Subcutaneous abdominal adipose tissue (tissue), 5 donors: ENCODE measurements at regions not wholly inside any gene's neighbourhood (a gene's known extent, or its start where the extent isn't known, plus 50 kb on each side); places are given as distances from the start of the nearest gene placed in this dataset.

ENCODE experiments used
- H3K27ac ChIP-seq: one replicate; pipeline ENCODE4 v1.7.0; 2013; ENCODE audit warnings: low read depth, mild to moderate bottlenecking, inconsistent platforms, low read length, moderate library complexity
- H3K27me3 ChIP-seq, 5 donors: one replicate each; pipeline ENCODE4 v1.7.0; 2013; ENCODE audit warnings: low read length in 5 of 5, inconsistent platforms in 1 of 5; ENCODE audit not compliant: control insufficient read depth in 5 of 5, insufficient read depth in 4 of 5
- H3K36me3 ChIP-seq, 5 donors: one replicate each; pipeline ENCODE4 v1.7.0; 2013; ENCODE audit warnings: low read length in 5 of 5; ENCODE audit not compliant: control insufficient read depth in 5 of 5, insufficient read depth in 5 of 5
- H3K4me1 ChIP-seq, 5 donors: one replicate each; pipeline ENCODE4 v1.7.0; 2013; ENCODE audit warnings: low read length in 5 of 5, mild to moderate bottlenecking in 3 of 5, moderate library complexity in 1 of 5; ENCODE audit not compliant: control insufficient read depth in 5 of 5, insufficient read depth in 5 of 5
- H3K4me3 ChIP-seq, 5 donors: one replicate each; pipeline ENCODE4 v1.7.0; 2013; ENCODE audit warnings: low read length in 5 of 5, low read depth in 1 of 5
- H3K9ac ChIP-seq, 5 donors: one replicate each; pipeline ENCODE4 v1.7.0; 2013; ENCODE audit warnings: low read length in 5 of 5, mild to moderate bottlenecking in 4 of 5, moderate library complexity in 3 of 5
- H3K9me3 ChIP-seq, 5 donors: one replicate each; pipeline ENCODE4 v1.7.0; 2013; ENCODE audit warnings: low read length in 5 of 5; ENCODE audit not compliant: control insufficient read depth in 5 of 5
- donor health status: healthy.
- donor health status: healthy.
- donor health status: healthy.
- donor health status: healthy.
- donor health status: healthy.

DNA sequence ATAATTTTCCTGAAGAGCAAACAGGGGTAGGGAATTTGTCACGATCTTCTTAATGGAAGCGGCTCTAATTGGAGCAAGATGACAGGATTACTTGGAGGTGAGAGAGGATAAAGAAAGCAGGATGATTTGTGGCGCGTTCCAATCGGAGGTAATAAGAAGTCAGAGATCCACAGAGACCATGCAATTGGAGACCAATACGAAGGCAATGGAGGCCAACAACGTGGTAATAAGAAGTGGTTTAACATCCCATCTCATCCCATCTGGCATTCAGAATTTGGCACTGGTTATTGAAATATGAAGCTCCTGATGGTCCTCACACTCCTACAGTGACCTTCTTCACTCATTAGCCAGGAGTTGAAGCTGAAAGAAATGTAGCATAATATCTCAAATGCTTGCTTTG, 130.6 kb downstream of the DLEU7 start:
- H3K27ac ChIP-seq = no peak overlapping the region
- H3K4me1 ChIP-seq = peaks cover 0 to 26% (median 6%) of the 10 kb centered on the region in 5 donors
- H3K36me3 ChIP-seq = no peaks in the 10 kb centered on the region
- H3K9me3 ChIP-seq = peaks cover 0 to 2% (median 0%) of the 10 kb centered on the region in 5 donors
- no peak overlapping the region for H3K4me3 ChIP-seq
- H3K27me3 ChIP-seq = no peaks in the 10 kb centered on the region
- H3K9ac ChIP-seq = no peak overlapping the region

DNA sequence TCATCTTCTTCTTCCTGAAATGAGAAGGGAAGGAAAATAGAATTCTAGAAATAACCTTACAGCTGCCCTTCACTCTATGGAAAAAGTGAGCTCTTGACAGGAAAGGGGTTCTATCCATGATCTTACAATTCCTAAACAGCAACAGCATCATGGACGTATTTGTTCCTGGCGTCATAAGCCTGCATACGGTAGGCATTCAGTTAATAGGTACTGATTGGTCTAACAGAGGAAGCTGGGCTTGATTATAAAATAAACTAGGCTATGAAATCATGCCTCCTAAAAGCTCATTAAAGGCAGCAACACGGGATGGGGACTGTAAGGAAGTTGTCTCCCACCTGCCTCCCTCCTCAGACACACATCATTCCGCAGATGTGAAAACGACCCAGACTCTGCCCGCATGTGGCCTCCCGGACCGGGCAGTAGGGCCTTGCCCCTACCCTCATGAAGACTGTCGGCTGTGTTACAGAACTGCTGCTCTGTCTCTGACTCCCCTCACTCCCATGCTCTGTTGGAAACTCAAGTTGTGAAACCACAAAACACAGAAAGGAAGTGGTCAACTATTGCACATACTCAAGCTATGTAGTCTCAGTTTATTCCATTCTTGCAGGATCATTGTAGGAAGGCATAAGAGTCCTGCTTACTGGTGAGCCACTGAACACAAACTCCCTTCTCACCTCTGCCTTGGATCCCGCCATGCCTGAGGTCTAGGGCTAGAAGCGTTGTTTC, 129.8 kb downstream of the DLEU7 start:
- Histone ChIP-seq H3K9me3 (peaks cover 0 to 2% (median 0%) of the 10 kb centered on the region in 5 donors), H3K4me3 (no peak overlapping the region), H3K27me3 (no peaks in the 10 kb centered on the region), H3K27ac (no peak overlapping the region), H3K4me1 (peaks cover 0 to 26% (median 6%) of the 10 kb centered on the region in 5 donors), H3K36me3 (no peaks in the 10 kb centered on the region), H3K9ac (no peak overlapping the region)

DNA sequence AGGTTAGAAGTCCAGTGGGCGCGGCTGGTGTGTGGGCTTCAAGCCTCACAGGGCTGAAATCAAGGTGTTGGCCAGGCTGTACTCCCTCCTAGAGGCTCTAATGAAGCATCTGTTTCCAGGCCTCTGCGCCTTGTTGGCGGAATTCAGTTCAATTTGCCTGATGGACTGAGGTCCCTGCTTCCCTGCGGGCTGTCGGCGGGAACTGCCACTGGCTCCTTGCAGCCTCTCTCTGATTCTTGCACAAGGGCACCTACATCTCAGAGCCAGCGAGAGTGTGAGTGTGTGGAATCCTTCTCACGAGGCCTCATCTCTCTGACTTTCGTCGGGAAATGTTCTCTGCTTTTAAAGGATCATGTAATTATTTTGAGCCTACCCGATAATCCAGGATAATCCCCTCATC, 128.6 kb downstream of the DLEU7 start:
- Histone ChIP-seq H3K27ac (no peak overlapping the region), H3K4me1 (peaks cover 0 to 26% (median 6%) of the 10 kb centered on the region in 5 donors), H3K4me3 (no peak overlapping the region), H3K9me3 (peaks cover 0 to 2% (median 0%) of the 10 kb centered on the region in 5 donors), H3K9ac (no peak overlapping the region), H3K27me3 (no peaks in the 10 kb centered on the region), H3K36me3 (no peaks in the 10 kb centered on the region)

DNA sequence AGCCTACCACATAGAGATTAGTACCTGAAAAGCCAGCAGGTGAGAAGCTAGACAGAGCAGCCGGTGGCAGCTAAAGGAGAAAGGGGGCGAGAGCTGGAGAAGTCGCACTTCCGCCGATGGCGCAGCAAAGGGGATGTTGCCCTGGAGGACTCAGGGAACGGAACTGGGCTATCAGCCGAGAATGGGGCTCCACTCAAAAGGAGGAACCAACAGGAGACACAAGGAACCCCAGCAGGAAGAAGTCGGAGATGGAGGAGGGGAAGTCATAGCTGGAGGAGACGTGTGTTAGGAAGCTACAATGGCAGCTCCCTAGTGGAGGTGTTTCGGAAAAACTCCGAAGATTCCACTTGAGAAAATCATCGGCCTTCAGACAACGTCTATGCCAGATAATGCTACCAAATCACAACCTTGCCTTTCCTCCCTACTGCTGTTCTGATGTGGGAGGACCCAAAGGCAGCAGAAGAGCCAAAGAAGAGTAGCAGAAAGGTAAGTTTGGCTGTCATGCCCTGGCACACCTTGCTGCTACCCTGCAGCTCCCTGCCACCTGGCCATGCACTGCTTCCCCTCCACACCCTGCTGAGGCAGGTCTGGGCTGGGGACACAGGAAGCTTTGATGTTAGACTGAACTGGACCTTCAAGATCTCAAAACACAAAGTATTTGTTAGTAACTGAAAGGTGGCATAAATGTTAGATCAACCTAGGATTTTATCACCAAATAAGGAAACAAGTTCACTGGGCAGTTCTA, 127.9 kb downstream of the DLEU7 start:
- Histone ChIP-seq H3K27ac (no peak overlapping the region), H3K9ac (no peak overlapping the region), H3K4me3 (no peak overlapping the region)

DNA sequence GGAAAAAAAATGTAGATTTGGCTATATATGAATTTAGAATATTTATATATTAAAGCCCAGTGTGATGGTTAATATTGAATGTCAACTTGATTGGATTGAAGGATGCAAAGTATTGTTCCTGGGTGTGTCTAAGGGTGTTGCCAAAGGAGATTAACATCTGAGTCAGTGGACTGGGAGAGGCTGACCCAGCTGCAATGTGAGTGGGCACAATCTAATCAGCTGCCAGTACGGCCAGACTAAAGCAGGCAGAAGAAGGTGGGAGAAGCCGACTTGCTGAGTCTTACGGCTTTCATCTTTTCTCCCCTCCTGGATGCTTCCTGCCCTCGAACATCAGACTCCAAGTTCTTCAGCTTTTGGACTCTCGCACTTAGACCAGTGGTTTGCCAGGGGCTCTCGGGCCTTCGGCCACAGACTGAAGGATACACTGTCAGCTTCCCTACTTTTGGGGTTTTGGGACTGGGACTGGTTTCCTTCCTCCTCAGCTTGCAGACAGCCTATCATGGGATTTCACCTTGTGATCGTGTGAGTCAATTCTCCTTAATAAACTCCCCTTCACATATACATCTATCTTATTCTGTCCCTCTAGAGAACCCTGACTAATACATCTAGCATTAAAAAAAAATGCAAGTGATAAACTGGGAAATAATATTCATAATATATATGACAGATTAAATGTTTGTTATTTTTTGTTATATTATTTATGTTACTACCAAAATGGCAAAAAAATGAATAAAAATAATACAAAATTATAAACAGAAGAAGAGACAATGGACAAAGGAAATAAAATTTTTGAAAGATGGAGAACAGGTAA, 122.4 kb downstream of the DLEU7 start:
- H3K9ac ChIP-seq = no peak overlapping the region
- peaks cover 0 to under 1% (median 0%) of the 10 kb centered on the region in 5 donors for H3K4me1 ChIP-seq
- H3K4me3 ChIP-seq = no peak overlapping the region
- no peaks in the 10 kb centered on the region for H3K27me3 ChIP-seq
- H3K9me3 ChIP-seq = no peaks in the 10 kb centered on the region
- no peak overlapping the region for H3K27ac ChIP-seq
- no peaks in the 10 kb centered on the region for H3K36me3 ChIP-seq

More for the DNA sequence above, 127.9 kb downstream of the DLEU7 start:
- Histone ChIP-seq H3K9me3 (peaks cover 0 to 2% (median 0%) of the 10 kb centered on the region in 5 donors), H3K27me3 (no peaks in the 10 kb centered on the region), H3K36me3 (no peaks in the 10 kb centered on the region), H3K4me1 (peaks cover 0 to 26% (median 6%) of the 10 kb centered on the region in 5 donors)

DNA sequence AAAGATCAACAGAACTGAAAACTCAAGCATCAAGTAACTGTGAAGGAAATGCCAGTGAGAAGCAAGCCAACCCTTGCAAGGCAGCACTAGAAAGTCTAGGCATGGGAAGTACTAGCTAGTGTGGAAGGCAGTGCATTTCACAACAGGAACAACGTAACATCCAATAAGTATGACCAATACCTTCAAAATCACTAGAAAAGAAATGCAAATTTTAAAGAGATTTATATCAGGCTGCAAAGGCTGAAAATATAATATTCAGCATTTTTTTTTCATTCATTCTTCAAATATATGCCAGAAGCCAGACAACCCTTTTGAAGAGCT, 121.9 kb downstream of the DLEU7 start:
- H3K4me3 ChIP-seq = no peak overlapping the region
- no peak overlapping the region for H3K9ac ChIP-seq
- no peaks in the 10 kb centered on the region for H3K4me1 ChIP-seq
- no peak overlapping the region for H3K27ac ChIP-seq
- H3K36me3 ChIP-seq = no peaks in the 10 kb centered on the region
- H3K9me3 ChIP-seq = no peaks in the 10 kb centered on the region
- H3K27me3 ChIP-seq = no peaks in the 10 kb centered on the region

DNA sequence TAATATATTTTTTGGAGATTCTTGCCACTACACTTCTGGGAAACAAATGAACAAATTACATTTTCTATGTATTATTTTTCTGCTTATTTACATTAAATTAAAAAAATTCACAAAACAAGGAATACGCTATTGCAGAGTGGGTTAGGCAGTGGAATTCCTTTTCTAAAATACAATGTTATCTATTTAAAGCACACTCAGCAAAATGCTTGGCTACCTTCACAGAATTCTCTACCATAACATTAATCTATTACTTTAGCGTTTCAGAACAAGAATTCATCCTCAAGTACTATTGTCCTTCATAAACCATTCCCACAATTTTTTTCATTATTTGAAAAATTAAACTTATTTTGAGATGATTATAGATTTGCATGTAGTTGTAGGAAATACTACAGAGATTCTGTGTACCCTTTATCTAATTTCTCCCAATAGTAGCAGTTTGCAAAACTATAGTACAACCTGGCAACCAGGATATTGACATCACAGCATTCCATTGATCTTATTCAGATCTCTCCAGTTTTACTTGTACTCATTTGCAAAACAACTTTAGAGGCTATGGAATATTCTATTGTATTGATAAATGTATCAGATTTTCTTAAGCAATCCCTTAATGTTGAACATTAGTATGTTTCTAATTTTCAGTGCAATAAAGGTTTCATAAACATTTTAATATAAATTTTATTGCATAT, 120.9 kb downstream of the DLEU7 start:
- H3K36me3 ChIP-seq = no peaks in the 10 kb centered on the region
- H3K27ac ChIP-seq = no peak overlapping the region
- H3K9me3 ChIP-seq = no peaks in the 10 kb centered on the region
- H3K4me1 ChIP-seq = no peaks in the 10 kb centered on the region
- H3K4me3 ChIP-seq = no peak overlapping the region
- H3K9ac ChIP-seq = no peak overlapping the region
- H3K27me3 ChIP-seq = no peaks in the 10 kb centered on the region

DNA sequence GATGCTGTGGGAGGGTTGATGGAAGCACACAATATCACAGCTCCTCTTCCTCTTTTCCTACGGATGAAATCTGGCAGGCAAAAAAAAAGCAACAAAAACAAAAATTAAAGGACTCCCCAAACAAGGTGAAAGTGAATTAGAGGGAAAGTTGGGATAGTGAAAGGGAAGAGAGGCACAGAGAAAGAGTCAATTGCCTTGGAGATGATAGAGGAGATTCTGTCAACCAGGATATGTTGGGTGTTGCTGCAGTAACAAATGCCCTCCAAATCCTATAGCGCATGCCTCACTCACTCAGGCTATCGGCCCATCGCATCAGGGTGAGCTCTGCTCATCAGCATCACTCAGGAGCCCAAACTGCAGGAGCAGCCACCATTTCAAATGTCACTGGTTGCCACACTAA, 119.1 kb downstream of the DLEU7 start:
- H3K4me3 ChIP-seq = no peak overlapping the region
- H3K4me1 ChIP-seq = no peaks in the 10 kb centered on the region
- H3K9me3 ChIP-seq = no peaks in the 10 kb centered on the region
- no peaks in the 10 kb centered on the region for H3K27me3 ChIP-seq
- H3K9ac ChIP-seq = no peak overlapping the region
- H3K36me3 ChIP-seq = no peaks in the 10 kb centered on the region
- H3K27ac ChIP-seq = no peak overlapping the region

DNA sequence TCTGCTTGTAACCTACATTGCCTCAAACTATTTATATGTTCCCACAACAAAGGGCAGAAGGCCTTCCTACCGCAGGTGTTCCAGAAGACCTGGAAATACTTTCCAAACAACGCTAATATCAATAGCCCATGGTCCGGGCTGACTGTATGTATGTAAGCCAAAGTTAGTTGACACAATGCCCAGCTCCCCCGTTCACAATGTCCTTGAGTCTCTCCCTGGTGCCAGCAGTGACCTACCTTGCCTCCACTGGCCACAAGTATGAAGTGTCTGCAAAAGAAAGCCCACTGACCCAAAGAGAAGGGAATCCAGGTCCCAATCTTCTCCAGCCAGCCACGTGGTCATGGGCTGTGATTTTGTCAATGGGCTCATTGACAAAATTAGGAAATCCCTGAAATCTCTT, 118.6 kb downstream of the DLEU7 start:
- no peaks in the 10 kb centered on the region for H3K27me3 ChIP-seq
- no peak overlapping the region for H3K9ac ChIP-seq
- H3K9me3 ChIP-seq = no peaks in the 10 kb centered on the region
- no peak overlapping the region for H3K4me3 ChIP-seq
- no peak overlapping the region for H3K27ac ChIP-seq
- no peaks in the 10 kb centered on the region for H3K4me1 ChIP-seq
- no peaks in the 10 kb centered on the region for H3K36me3 ChIP-seq
